ENCODE measurements at regions not wholly inside any gene's neighbourhood (a gene's known extent, or its start where the extent isn't known, plus 50 kb on each side); places are given as distances from the start of the nearest gene placed in this dataset.
A peak's percentile ranks its signal among the peaks of the same experiment; 100 is the strongest.

GRCh38 chr1:178634445-178634844, 90.6 kb upstream of the RALGPS2 start:
- Histone ChIP-seq H3K4me1 (ENCODE audit: control insufficient read depth in 4 of 4, insufficient read depth in 4 of 4, low read length in 3 of 4) (peaks cover 6 to 14% (median 11%) of the 10 kb centered on the region in 4 donors), H3K36me3 (ENCODE audit: control insufficient read depth in 4 of 4, insufficient read depth in 3 of 4, low read depth in 1 of 4, low read length in 3 of 4) (no peaks in the 10 kb centered on the region), H3K9me3 (ENCODE audit: control insufficient read depth in 4 of 4, low read length in 3 of 4) (no peaks in the 10 kb centered on the region), H3K9ac (ENCODE audit: low read depth in 1 of 2, low read length in 2 of 2) (no peak overlapping the region), H3K27me3 (ENCODE audit: control insufficient read depth in 4 of 4, insufficient read depth in 4 of 4, low read length in 3 of 4) (no peaks in the 10 kb centered on the region), H3K27ac (ENCODE audit: low read depth in 1 of 2, low read length in 2 of 2) (no peak overlapping the region), H3K4me3 (ENCODE audit: low read depth in 1 of 3, low read length in 3 of 3) (no peak overlapping the region)
- 81% methylated on average over 2 of the region's 2 CpGs for whole genome bisulfite sequencing
- TF ChIP-seq CTCF (IDR thresholded peaks at IDR 0.05; ENCODE audit: low read depth, low read length, missing input control) (no peak), RAD21 (IDR thresholded peaks at IDR 0.05) (no peak), JUND (IDR thresholded peaks at IDR 0.05) (no peak), HNF4G (IDR thresholded peaks at IDR 0.05) (no peak), NR2F2 (IDR thresholded peaks at IDR 0.05) (peak; percentile 70), RXRA (IDR thresholded peaks at IDR 0.05) (peak in 1 of 2 donors; percentile 6)
- no peak for DNase-seq (ENCODE audit: low spot score)

- no peak overlapping the region for H3K9ac ChIP-seq (ENCODE audit: low read depth in 1 of 2, low read length in 2 of 2)
- DNase-seq (ENCODE audit: low spot score) = no peak
- H3K27ac ChIP-seq (ENCODE audit: low read depth in 1 of 2, low read length in 2 of 2) = no peak overlapping the region
- H3K4me3 ChIP-seq (ENCODE audit: low read depth in 1 of 3, low read length in 3 of 3) = no peak overlapping the region
- no peaks in the 10 kb centered on the region for H3K9me3 ChIP-seq (ENCODE audit: control insufficient read depth in 4 of 4, low read length in 3 of 4)
- TF ChIP-seq NR2F2 (IDR thresholded peaks at IDR 0.05) (no peak), EGR1 (IDR thresholded peaks at IDR 0.05; ENCODE audit: low read depth in 2 of 2) (no peak), YY1 (IDR thresholded peaks at IDR 0.05) (no peak), JUND (IDR thresholded peaks at IDR 0.05) (no peak), CTCF (IDR thresholded peaks at IDR 0.05; ENCODE audit: low read depth, low read length, missing input control) (no peak), RXRA (IDR thresholded peaks at IDR 0.05) (no peak), GABPA (IDR thresholded peaks at IDR 0.05 in 1 of 2, conservative IDR thresholded peaks at IDR 0.05 in 1 of 2) (no peak), RAD21 (IDR thresholded peaks at IDR 0.05) (no peak), SP1 (IDR thresholded peaks at IDR 0.05) (no peak), HNF4A (conservative IDR thresholded peaks at IDR 0.05) (no peak), FOXA1 (IDR thresholded peaks at IDR 0.05) (no peak)
- TF ChIP-seq, protein P1, sequence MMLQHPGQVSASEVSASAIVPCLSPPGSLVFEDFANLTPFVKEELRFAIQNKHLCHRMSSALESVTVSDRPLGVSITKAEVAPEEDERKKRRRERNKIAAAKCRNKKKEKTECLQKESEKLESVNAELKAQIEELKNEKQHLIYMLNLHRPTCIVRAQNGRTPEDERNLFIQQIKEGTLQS (IDR thresholded peaks at IDR 0.05) = no peak
- TF ChIP-seq, protein P2, sequence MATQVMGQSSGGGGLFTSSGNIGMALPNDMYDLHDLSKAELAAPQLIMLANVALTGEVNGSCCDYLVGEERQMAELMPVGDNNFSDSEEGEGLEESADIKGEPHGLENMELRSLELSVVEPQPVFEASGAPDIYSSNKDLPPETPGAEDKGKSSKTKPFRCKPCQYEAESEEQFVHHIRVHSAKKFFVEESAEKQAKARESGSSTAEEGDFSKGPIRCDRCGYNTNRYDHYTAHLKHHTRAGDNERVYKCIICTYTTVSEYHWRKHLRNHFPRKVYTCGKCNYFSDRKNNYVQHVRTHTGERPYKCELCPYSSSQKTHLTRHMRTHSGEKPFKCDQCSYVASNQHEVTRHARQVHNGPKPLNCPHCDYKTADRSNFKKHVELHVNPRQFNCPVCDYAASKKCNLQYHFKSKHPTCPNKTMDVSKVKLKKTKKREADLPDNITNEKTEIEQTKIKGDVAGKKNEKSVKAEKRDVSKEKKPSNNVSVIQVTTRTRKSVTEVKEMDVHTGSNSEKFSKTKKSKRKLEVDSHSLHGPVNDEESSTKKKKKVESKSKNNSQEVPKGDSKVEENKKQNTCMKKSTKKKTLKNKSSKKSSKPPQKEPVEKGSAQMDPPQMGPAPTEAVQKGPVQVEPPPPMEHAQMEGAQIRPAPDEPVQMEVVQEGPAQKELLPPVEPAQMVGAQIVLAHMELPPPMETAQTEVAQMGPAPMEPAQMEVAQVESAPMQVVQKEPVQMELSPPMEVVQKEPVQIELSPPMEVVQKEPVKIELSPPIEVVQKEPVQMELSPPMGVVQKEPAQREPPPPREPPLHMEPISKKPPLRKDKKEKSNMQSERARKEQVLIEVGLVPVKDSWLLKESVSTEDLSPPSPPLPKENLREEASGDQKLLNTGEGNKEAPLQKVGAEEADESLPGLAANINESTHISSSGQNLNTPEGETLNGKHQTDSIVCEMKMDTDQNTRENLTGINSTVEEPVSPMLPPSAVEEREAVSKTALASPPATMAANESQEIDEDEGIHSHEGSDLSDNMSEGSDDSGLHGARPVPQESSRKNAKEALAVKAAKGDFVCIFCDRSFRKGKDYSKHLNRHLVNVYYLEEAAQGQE (IDR thresholded peaks at IDR 0.05) = no peak
- no peaks in the 10 kb centered on the region for H3K4me1 ChIP-seq (ENCODE audit: control insufficient read depth in 4 of 4, insufficient read depth in 4 of 4, low read length in 3 of 4)
- no peaks in the 10 kb centered on the region for H3K36me3 ChIP-seq (ENCODE audit: control insufficient read depth in 4 of 4, insufficient read depth in 3 of 4, low read depth in 1 of 4, low read length in 3 of 4)
- 97% methylated on average over 1 of the region's 1 CpG for WGBS
- no peaks in the 10 kb centered on the region for H3K27me3 ChIP-seq (ENCODE audit: control insufficient read depth in 4 of 4, insufficient read depth in 4 of 4, low read length in 3 of 4)
Measured at GRCh38 chr1:178637841-178638240, 87.2 kb upstream of the RALGPS2 start.
